DOHH2 (cell line): ENCODE measurements at regions not wholly inside any gene's neighbourhood (a gene's known extent, or its start where the extent isn't known, plus 50 kb on each side); places are given as distances from the start of the nearest gene placed in this dataset.

Experiments
- H3F3A ChIP-seq: fragments of 200-600 bp; sonication (generic), shearing (Covaris generic); 2 replicates; pipeline ENCODE4 v1.6.0; 2016; ENCODE audit warnings: antibody characterized with exemption, mild to moderate bottlenecking; ENCODE audit not compliant: control insufficient read depth, insufficient read depth
- H3K27ac ChIP-seq: fragments of 200-600 bp; sonication (generic); 2 replicates; pipeline ENCODE4 v1.5.1; 2014; ENCODE audit warnings: low read depth, mild to moderate bottlenecking, low read length, moderate library complexity
- H3K27me3 ChIP-seq: fragments of 200-600 bp; sonication (generic); 2 replicates; pipeline ENCODE4 v1.6.1; 2014; ENCODE audit warnings: mild to moderate bottlenecking, low read length, mixed read lengths; ENCODE audit not compliant: control insufficient read depth
- H3K36me3 ChIP-seq: fragments of 200-600 bp; sonication (generic); 2 replicates; pipeline ENCODE4 v1.6.1; 2014; ENCODE audit warnings: mild to moderate bottlenecking, low read length, moderate library complexity, mixed read lengths; ENCODE audit not compliant: control insufficient read depth
- H3K4me1 ChIP-seq: fragments of 200-600 bp; sonication (generic); 2 replicates; pipeline ENCODE4 v1.6.1; 2014; ENCODE audit warnings: mild to moderate bottlenecking, low read length, mixed read lengths; ENCODE audit not compliant: control insufficient read depth
- H3K4me2 ChIP-seq: fragments of 200-600 bp; sonication (generic); 2 replicates; pipeline ENCODE4 v1.6.0; 2014; ENCODE audit warnings: mild to moderate bottlenecking, low read length, moderate library complexity
- H3K4me3 ChIP-seq: fragments of 200-600 bp; sonication (generic); 2 replicates; pipeline ENCODE4 v1.5.1; 2014; ENCODE audit warnings: mild to moderate bottlenecking, low read length, mixed read lengths
- H3K79me2 ChIP-seq: fragments of 200-600 bp; sonication (generic); 2 replicates; pipeline ENCODE4 v1.6.1; 2014; ENCODE audit warnings: mild to moderate bottlenecking, low read length, mixed read lengths; ENCODE audit not compliant: control insufficient read depth
- H3K9me2 ChIP-seq: fragments of 200-600 bp; sonication (generic); replicated peaks from 2 replicates; pipeline ENCODE4 v1.6.1; 2014; ENCODE audit warnings: mild to moderate bottlenecking, low read length, mixed read lengths; ENCODE audit not compliant: control insufficient read depth
- H3K9me3 ChIP-seq: fragments of 200-600 bp; sonication (generic); 2 replicates; pipeline ENCODE4 v1.6.1; 2014; ENCODE audit warnings: antibody characterized with exemption, low read length, mixed read lengths; ENCODE audit not compliant: control insufficient read depth, insufficient read depth
- H4K20me1 ChIP-seq: fragments of 200-600 bp; sonication (generic); 2 replicates; pipeline ENCODE4 v1.6.0; 2014; ENCODE audit warnings: low read depth, mild to moderate bottlenecking, antibody characterized with exemption, low read length, moderate library complexity; ENCODE audit not compliant: control insufficient read depth, insufficient read depth
- CTCF ChIP-seq: fragments of 200-600 bp; sonication (generic); IDR thresholded peaks from one replicate; pipeline ENCODE4 v1.5.1; 2014; ENCODE audit warnings: antibody characterized with exemption, mild to moderate bottlenecking, low read depth, low read length; ENCODE audit not compliant: poor library complexity, severe bottlenecking
- EZH2phosphoT487 ChIP-seq: fragments of 200-600 bp; sonication (generic); IDR thresholded peaks from 2 replicates; pipeline ENCODE4 v1.6.1; 2017; ENCODE audit warnings: borderline replicate concordance, mild to moderate bottlenecking, antibody characterized with exemption, low read length, moderate library complexity, mixed read lengths

DNA sequence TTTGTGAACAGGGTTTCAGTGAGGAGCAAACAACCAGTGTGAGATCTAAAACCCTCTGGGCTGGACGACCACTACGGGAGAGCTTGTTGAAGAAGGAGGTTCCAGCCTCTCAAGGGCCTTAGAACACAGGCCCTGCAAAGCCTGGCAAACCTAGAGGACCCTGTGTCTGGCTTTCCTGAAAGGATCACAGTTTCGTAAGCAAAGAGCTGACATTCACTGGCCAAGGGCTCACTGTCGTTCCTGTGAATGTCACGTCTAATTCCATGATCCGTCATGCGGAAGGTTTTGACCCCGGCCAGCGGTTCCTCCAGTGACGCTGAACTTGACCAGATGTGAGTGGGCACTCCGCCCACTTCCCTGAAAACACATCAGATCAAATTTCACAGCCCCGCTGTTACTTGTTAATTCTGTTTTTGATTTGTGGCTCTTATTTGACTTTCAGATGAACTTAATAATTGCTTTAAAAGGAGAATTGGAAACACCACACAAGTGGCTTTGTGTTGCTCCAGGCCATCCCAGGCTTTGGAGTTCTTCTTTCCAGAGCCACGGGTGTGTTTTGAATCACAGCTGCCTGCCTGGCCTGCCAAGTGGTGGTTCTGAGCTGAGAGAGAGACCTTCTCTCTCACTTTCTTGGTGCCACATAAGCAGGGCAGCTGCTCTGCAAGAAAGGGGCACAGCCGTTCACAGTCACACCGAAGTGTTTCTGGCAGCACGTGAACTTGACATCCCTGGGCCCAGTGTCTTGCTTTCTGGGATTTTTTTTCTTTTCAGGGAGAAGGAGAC lies 308.4 kb downstream of the NDUFA10 start:
- Histone ChIP-seq H3K27ac (no peak overlapping the region), H3F3A (no peaks in the 10 kb centered on the region), H3K36me3 (no peaks in the 10 kb centered on the region), H4K20me1 (no peaks in the 10 kb centered on the region), H3K9me2 (no peaks in the 10 kb centered on the region), H3K27me3 (no peaks in the 10 kb centered on the region), H3K4me2 (no peak overlapping the region), H3K4me3 (no peak overlapping the region), H3K79me2 (no peaks in the 10 kb centered on the region), H3K4me1 (no peaks in the 10 kb centered on the region), H3K9me3 (peaks cover 3% of the 10 kb centered on the region; the same call in 1 of the 2 replicates)
- no peak for TF ChIP-seq EZH2phosphoT487
- no peak for TF ChIP-seq CTCF

DNA sequence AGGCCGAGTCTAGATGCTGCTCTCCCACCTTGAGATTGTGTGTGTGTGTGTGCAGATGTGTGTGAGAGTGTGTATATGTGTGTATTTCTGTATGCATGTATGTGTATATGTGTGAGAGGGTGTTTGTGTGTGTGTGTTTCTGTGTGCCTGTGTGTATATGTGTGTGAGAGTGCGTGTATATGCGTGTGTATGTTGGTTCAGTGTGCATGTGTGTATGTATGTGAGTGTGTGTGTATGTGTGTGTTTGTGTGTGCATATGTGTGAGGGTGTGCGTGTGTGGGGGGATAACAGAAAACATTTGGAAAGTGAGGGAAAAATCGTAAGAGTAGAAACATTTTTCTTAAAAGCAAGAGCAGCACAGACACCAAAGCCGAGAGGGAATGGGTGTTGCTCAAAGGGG lies 309.1 kb downstream of the NDUFA10 start:
- no peaks in the 10 kb centered on the region for H3K4me1 ChIP-seq
- H3K9me3 ChIP-seq: peaks cover 3% of the 10 kb centered on the region; the same call in 1 of the 2 replicates
- no peak for TF ChIP-seq CTCF
- TF ChIP-seq EZH2phosphoT487: no peak
- no peak overlapping the region for H3K4me2 ChIP-seq
- no peak overlapping the region for H3K4me3 ChIP-seq
- no peaks in the 10 kb centered on the region for H3K9me2 ChIP-seq
- no peaks in the 10 kb centered on the region for H3K27me3 ChIP-seq
- no peaks in the 10 kb centered on the region for H3F3A ChIP-seq
- no peaks in the 10 kb centered on the region for H3K79me2 ChIP-seq
- no peaks in the 10 kb centered on the region for H3K36me3 ChIP-seq
- no peak overlapping the region for H3K27ac ChIP-seq
- no peaks in the 10 kb centered on the region for H4K20me1 ChIP-seq

GRCh38 chr2:239715606-239716005 lies 309.5 kb downstream of the NDUFA10 start:
- Histone ChIP-seq H4K20me1 (no peaks in the 10 kb centered on the region), H3K9me2 (no peaks in the 10 kb centered on the region), H3F3A (no peaks in the 10 kb centered on the region), H3K27me3 (no peaks in the 10 kb centered on the region), H3K4me3 (no peak overlapping the region), H3K4me1 (no peaks in the 10 kb centered on the region), H3K27ac (no peak overlapping the region), H3K9me3 (peaks cover 3% of the 10 kb centered on the region; the same call in 1 of the 2 replicates), H3K4me2 (no peak overlapping the region), H3K36me3 (no peaks in the 10 kb centered on the region), H3K79me2 (no peaks in the 10 kb centered on the region)
- TF ChIP-seq CTCF (no peak), EZH2phosphoT487 (no peak)
